ENCODE measurements at regions not wholly inside any gene's neighbourhood (a gene's known extent, or its start where the extent isn't known, plus 50 kb on each side); places are given as distances from the start of the nearest gene placed in this dataset.

DNA sequence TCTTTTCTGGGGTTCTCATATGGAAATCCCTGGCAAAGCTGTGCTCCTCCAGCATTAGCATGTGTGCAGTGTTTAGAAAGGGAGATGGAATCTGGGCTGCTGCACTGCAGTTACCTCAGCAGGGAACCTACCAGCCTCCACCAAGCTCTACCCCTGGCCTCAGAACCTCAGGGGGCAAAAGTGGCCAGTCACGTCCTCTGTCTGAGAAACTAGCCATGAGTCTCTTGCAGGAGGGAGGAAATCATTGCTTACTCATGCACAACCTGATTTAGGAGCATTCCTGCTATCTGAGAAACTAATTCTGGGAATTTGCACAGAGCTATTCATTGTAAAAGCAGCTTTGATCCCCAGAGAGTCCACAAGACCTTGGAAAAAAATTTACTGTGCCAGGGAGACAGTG is 80.6 kb upstream of the IPO9 start:
- TF ChIP-seq, protein P1, sequence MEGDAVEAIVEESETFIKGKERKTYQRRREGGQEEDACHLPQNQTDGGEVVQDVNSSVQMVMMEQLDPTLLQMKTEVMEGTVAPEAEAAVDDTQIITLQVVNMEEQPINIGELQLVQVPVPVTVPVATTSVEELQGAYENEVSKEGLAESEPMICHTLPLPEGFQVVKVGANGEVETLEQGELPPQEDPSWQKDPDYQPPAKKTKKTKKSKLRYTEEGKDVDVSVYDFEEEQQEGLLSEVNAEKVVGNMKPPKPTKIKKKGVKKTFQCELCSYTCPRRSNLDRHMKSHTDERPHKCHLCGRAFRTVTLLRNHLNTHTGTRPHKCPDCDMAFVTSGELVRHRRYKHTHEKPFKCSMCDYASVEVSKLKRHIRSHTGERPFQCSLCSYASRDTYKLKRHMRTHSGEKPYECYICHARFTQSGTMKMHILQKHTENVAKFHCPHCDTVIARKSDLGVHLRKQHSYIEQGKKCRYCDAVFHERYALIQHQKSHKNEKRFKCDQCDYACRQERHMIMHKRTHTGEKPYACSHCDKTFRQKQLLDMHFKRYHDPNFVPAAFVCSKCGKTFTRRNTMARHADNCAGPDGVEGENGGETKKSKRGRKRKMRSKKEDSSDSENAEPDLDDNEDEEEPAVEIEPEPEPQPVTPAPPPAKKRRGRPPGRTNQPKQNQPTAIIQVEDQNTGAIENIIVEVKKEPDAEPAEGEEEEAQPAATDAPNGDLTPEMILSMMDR (IDR thresholded peaks at IDR 0.05): no peak
- TF ChIP-seq EZH2 (IDR thresholded peaks at IDR 0.05): no peak
- no peak for TF ChIP-seq EZH2phosphoT487 (IDR thresholded peaks at IDR 0.05)
